Testis (tissue), 2 donors: ENCODE measurements at regions not wholly inside any gene's neighbourhood (a gene's known extent, or its start where the extent isn't known, plus 50 kb on each side); places are given as distances from the start of the nearest gene placed in this dataset.

Source experiments
- POLR2A ChIP-seq: fragments of 450-650 bp; IDR thresholded peaks from one replicate; pipeline ENCODE4 v1.6.1; 2017; ENCODE audit warnings: antibody characterized with exemption, mild to moderate bottlenecking, moderate library complexity
- TF ChIP-seq, protein P1 (sequence below), 3 experiments: fragments of 450-650 bp in 2 of 3; fragments of 200-600 bp in 1 of 3; sonication (generic) in 1 of 3; IDR thresholded peaks; one replicate each; pipeline ENCODE4 v1.5.1; 2016 to 2019; ENCODE audit warnings: antibody characterized with exemption in 3 of 3, mild to moderate bottlenecking in 2 of 3, moderate library complexity in 1 of 3

DNA sequence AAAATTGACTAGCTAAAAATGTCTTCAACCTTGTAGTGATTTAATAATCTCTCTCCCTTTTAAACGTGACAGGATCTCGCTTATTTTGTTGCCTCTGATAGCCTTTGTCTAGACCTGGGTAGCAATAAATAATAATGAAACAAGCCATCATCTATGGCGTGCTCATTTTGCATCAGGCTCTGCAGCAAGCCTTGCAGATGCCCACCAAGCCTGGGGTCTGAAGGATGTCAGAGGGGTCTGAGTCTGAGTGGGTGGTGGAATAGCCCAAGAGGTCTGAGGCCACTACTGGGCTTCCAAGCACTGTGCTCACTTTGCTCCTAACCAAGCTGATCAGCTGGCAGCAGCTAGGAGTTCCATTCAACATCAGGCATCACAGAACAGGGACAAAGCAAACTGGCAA is 109.4 kb downstream of the GYPC start:
- TF ChIP-seq POLR2A = no peak
- TF ChIP-seq, protein P1, sequence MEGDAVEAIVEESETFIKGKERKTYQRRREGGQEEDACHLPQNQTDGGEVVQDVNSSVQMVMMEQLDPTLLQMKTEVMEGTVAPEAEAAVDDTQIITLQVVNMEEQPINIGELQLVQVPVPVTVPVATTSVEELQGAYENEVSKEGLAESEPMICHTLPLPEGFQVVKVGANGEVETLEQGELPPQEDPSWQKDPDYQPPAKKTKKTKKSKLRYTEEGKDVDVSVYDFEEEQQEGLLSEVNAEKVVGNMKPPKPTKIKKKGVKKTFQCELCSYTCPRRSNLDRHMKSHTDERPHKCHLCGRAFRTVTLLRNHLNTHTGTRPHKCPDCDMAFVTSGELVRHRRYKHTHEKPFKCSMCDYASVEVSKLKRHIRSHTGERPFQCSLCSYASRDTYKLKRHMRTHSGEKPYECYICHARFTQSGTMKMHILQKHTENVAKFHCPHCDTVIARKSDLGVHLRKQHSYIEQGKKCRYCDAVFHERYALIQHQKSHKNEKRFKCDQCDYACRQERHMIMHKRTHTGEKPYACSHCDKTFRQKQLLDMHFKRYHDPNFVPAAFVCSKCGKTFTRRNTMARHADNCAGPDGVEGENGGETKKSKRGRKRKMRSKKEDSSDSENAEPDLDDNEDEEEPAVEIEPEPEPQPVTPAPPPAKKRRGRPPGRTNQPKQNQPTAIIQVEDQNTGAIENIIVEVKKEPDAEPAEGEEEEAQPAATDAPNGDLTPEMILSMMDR (IDR thresholded peaks at IDR 0.05) = no peak
